ENCODE measurements at regions not wholly inside any gene's neighbourhood (a gene's known extent, or its start where the extent isn't known, plus 50 kb on each side); places are given as distances from the start of the nearest gene placed in this dataset.

GRCh38 chr2:194697439-194697838 is 959.6 kb upstream of the SLC39A10 start:
- Histone ChIP-seq H3K36me3 (no peaks in the 10 kb centered on the region), H3K27ac (no peak overlapping the region), H3K27me3 (no peaks in the 10 kb centered on the region), H3K4me1 (no peaks in the 10 kb centered on the region), H3K9me3 (peaks cover 0 to 9% of the 10 kb centered on the region in 2 donors), H3K4me3 (no peak overlapping the region)
- intact Hi-C loops (cut with DNase I) = no loop called here
- ATAC-seq (no peak), DNase-seq (no peak)
- TF ChIP-seq, protein P1, sequence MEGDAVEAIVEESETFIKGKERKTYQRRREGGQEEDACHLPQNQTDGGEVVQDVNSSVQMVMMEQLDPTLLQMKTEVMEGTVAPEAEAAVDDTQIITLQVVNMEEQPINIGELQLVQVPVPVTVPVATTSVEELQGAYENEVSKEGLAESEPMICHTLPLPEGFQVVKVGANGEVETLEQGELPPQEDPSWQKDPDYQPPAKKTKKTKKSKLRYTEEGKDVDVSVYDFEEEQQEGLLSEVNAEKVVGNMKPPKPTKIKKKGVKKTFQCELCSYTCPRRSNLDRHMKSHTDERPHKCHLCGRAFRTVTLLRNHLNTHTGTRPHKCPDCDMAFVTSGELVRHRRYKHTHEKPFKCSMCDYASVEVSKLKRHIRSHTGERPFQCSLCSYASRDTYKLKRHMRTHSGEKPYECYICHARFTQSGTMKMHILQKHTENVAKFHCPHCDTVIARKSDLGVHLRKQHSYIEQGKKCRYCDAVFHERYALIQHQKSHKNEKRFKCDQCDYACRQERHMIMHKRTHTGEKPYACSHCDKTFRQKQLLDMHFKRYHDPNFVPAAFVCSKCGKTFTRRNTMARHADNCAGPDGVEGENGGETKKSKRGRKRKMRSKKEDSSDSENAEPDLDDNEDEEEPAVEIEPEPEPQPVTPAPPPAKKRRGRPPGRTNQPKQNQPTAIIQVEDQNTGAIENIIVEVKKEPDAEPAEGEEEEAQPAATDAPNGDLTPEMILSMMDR (IDR thresholded peaks at IDR 0.05) = no peak

- intact Hi-C loops (cut with DNase I) = no loop called here
- H3K9me3 ChIP-seq = peaks cover 0 to 9% of the 10 kb centered on the region in 2 donors
- H3K27me3 ChIP-seq = no peaks in the 10 kb centered on the region
- no peak overlapping the region for H3K4me3 ChIP-seq
- no peaks in the 10 kb centered on the region for H3K36me3 ChIP-seq
- no peaks in the 10 kb centered on the region for H3K4me1 ChIP-seq
- no peak overlapping the region for H3K27ac ChIP-seq
- DNase-seq (no peak), ATAC-seq (no peak)
- TF ChIP-seq, protein P1 (IDR thresholded peaks at IDR 0.05) = no peak
These were observed 960.3 kb upstream of the SLC39A10 start for GRCh38 chr2:194696690-194697089.

DNA sequence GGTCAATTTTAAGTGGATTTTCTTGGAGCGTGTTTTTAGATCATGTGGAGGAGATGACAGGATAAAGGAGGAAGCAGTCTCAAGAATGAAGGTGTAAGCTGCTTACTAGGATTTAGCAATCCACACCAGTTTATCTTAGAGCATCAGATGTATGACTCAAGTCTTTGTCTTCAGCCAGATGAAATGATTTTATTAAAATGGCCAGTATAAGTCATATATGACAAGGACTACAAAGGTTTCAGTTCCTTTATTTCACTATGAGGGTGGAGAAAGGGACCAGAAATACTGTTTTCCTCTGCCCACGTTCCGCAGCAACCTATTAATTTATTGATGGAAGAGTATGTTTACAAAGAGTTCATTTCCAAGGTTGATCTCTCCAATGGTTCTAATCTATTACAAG is 970.5 kb upstream of the SLC39A10 start:
- H3K36me3 ChIP-seq = no peaks in the 10 kb centered on the region
- no peaks in the 10 kb centered on the region for H3K4me1 ChIP-seq
- no peaks in the 10 kb centered on the region for H3K9me3 ChIP-seq
- TF ChIP-seq, protein P1 (IDR thresholded peaks at IDR 0.05) = no peak
- H3K27me3 ChIP-seq = no peaks in the 10 kb centered on the region
- ATAC-seq (no peak), DNase-seq (no peak)
- no peak overlapping the region for H3K27ac ChIP-seq
- intact Hi-C loops (cut with DNase I) = no loop called here
- no peak overlapping the region for H3K4me3 ChIP-seq

- ATAC-seq = no peak
- no peak for DNase-seq
- intact Hi-C loops (cut with DNase I) = no loop called here
These were observed 983.0 kb upstream of the SLC39A10 start for GRCh38 chr2:194674043-194674442.

GRCh38 chr2:194672994-194673393 is 984.0 kb upstream of the SLC39A10 start:
- H3K27ac ChIP-seq = no peak overlapping the region
- intact Hi-C loops (cut with DNase I) = no loop called here
- TF ChIP-seq, protein P1 (IDR thresholded peaks at IDR 0.05) = no peak
- H3K4me1 ChIP-seq = no peaks in the 10 kb centered on the region
- no peaks in the 10 kb centered on the region for H3K27me3 ChIP-seq
- ATAC-seq = no peak
- no peaks in the 10 kb centered on the region for H3K36me3 ChIP-seq
- no peak for DNase-seq
- H3K4me3 ChIP-seq = no peak overlapping the region
- no peaks in the 10 kb centered on the region for H3K9me3 ChIP-seq

More at GRCh38 chr2:194674043-194674442, 983.0 kb upstream of the SLC39A10 start:
- H3K4me1 ChIP-seq = no peaks in the 10 kb centered on the region
- H3K27me3 ChIP-seq = no peaks in the 10 kb centered on the region
- H3K36me3 ChIP-seq = no peaks in the 10 kb centered on the region
- H3K9me3 ChIP-seq = no peaks in the 10 kb centered on the region
- TF ChIP-seq, protein P1 (IDR thresholded peaks at IDR 0.05) = no peak
- no peak overlapping the region for H3K4me3 ChIP-seq
- no peak overlapping the region for H3K27ac ChIP-seq

Data from left lung (tissue), 4 donors.